ENCODE measurements at regions not wholly inside any gene's neighbourhood (a gene's known extent, or its start where the extent isn't known, plus 50 kb on each side); places are given as distances from the start of the nearest gene placed in this dataset.

DNA sequence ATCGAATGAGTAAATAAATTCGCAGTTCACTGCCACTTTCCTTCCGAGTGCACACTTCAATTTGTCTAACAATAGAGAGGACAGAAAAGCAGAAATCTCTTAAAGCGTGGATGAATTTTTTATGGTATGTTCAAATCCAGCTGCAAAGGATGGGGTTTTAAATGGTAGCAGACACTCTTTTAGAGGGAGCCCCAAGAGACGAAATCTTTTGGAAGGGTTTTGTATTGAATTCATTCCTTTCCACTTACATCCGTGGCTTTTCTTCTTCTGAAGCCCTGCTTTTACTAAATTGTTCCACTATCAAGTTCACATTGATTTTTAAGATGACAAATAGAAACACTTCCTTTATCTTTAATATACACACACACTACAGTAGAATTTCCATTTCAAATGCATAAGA, 680.7 kb downstream of the NR4A2 start:
- ChIA-PET CTCF (no interaction called here), POLR2A (no interaction called here)
- ATAC-seq (no peak), DNase-seq (ENCODE audit: low spot score) (no peak)
- Mint-ChIP-seq H3K4me1 (no peaks in the 10 kb centered on the region), H3K9me3 (no peaks in the 10 kb centered on the region), H3K27ac (no peak overlapping the region), H3K36me3 (no peaks in the 10 kb centered on the region), H3K27me3 (ENCODE audit: low read depth) (no peaks in the 10 kb centered on the region), H3K4me3 (no peak overlapping the region)
- TF ChIP-seq KAT7 (CRISPR knock-in tag; IDR thresholded peaks at IDR 0.05; ENCODE audit: borderline replicate concordance) = no peak
- no peak for TF ChIP-seq ZNF121 (CRISPR knock-in tag; IDR thresholded peaks at IDR 0.05)
- TF ChIP-seq, protein P1, sequence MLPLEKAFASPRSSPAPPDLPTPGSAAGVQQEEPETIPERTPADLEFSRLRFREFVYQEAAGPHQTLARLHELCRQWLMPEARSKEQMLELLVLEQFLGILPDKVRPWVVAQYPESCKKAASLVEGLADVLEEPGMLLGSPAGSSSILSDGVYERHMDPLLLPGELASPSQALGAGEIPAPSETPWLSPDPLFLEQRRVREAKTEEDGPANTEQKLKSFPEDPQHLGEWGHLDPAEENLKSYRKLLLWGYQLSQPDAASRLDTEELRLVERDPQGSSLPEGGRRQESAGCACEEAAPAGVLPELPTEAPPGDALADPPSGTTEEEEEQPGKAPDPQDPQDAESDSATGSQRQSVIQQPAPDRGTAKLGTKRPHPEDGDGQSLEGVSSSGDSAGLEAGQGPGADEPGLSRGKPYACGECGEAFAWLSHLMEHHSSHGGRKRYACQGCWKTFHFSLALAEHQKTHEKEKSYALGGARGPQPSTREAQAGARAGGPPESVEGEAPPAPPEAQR (CRISPR knock-in tag; IDR thresholded peaks at IDR 0.05) = no peak
- TF ChIP-seq, protein P2, sequence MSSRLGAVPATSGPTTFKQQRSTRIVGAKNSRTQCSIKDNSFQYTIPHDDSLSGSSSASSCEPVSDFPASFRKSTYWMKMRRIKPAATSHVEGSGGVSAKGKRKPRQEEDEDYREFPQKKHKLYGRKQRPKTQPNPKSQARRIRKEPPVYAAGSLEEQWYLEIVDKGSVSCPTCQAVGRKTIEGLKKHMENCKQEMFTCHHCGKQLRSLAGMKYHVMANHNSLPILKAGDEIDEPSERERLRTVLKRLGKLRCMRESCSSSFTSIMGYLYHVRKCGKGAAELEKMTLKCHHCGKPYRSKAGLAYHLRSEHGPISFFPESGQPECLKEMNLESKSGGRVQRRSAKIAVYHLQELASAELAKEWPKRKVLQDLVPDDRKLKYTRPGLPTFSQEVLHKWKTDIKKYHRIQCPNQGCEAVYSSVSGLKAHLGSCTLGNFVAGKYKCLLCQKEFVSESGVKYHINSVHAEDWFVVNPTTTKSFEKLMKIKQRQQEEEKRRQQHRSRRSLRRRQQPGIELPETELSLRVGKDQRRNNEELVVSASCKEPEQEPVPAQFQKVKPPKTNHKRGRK (CRISPR knock-in tag; IDR thresholded peaks at IDR 0.05; ENCODE audit: borderline replicate concordance) = no peak
- no peak for TF ChIP-seq ERG (CRISPR knock-in tag; IDR thresholded peaks at IDR 0.05)
- no peak for TF ChIP-seq PREB (CRISPR knock-in tag; IDR thresholded peaks at IDR 0.05; ENCODE audit: borderline replicate concordance)
- TF ChIP-seq FOXJ3 (CRISPR knock-in tag; IDR thresholded peaks at IDR 0.05; ENCODE audit: borderline replicate concordance) = no peak
- TF ChIP-seq MYBL2 (CRISPR knock-in tag; IDR thresholded peaks at IDR 0.05) = no peak
- no peak for TF ChIP-seq SP1 (CRISPR knock-in tag; conservative IDR thresholded peaks at IDR 0.05)

DNA sequence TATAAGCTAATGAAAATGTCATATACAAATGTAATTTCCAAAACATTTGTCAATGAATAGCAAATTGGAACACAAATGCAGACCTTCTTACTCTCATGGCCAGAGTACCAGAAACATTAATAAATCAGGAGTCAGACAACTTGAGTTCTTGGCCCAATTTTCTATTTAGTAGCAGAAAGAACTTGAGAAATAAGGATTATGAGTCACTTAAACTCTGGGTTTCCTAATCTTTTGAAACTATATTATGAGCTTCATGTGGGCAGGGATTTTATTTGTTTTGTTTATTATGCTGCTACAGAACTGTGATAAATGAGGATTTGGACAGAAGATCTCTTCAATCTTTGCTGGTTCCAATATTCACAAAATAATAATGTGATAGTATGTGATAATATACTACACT, 686.7 kb downstream of the NR4A2 start:
- Mint-ChIP-seq H3K27ac (no peak overlapping the region), H3K36me3 (no peaks in the 10 kb centered on the region), H3K27me3 (ENCODE audit: low read depth) (no peaks in the 10 kb centered on the region), H3K4me3 (no peak overlapping the region), H3K9me3 (no peaks in the 10 kb centered on the region), H3K4me1 (0 out of 2 replicates have a peak, but pooled peaks cover 2% of the 10 kb centered on the region)
- TF ChIP-seq PREB (CRISPR knock-in tag; IDR thresholded peaks at IDR 0.05; ENCODE audit: borderline replicate concordance) (no peak), GTF2I (CRISPR knock-in tag; conservative IDR thresholded peaks at IDR 0.05) (no peak), TCF7 (CRISPR knock-in tag; IDR thresholded peaks at IDR 0.05; ENCODE audit: low read depth) (no peak), CBFB (CRISPR knock-in tag; IDR thresholded peaks at IDR 0.05; ENCODE audit: low read depth) (no peak), USF2 (CRISPR knock-in tag; IDR thresholded peaks at IDR 0.05) (no peak), SMAD4 (CRISPR knock-in tag; IDR thresholded peaks at IDR 0.05) (no peak)
- ATAC-seq (no peak), DNase-seq (ENCODE audit: low spot score) (no peak)
- POLR2A ChIA-PET = no interaction called here
- CTCF ChIA-PET = interaction anchor here (0.7 kb wide), 1 partner anchor 360 kb away, joined by 3 read pairs; no protein-coding TSS in a partner anchor
